ENCODE measurements at regions not wholly inside any gene's neighbourhood (a gene's known extent, or its start where the extent isn't known, plus 50 kb on each side); places are given as distances from the start of the nearest gene placed in this dataset.

DNA sequence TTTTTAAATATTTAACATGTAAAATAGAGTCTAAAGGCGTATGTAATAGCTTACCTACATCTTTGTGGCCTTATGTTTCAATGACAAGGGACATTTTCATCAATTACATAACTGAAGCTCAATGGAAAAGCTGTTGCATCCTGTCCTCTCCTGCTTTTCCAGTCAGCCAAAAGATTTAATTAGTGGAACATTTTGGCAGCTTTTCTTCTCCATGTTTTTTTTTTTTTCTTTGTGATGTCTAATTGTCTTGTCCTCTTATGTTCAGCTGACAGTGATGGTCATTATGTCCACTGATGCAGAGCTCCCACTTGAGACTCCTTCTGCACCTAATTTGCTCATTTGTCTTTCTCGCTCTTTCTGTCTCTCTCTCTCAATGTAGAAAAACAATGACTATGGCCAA is 422.2 kb downstream of the GABRG1 start:
- TF ChIP-seq, protein P1, sequence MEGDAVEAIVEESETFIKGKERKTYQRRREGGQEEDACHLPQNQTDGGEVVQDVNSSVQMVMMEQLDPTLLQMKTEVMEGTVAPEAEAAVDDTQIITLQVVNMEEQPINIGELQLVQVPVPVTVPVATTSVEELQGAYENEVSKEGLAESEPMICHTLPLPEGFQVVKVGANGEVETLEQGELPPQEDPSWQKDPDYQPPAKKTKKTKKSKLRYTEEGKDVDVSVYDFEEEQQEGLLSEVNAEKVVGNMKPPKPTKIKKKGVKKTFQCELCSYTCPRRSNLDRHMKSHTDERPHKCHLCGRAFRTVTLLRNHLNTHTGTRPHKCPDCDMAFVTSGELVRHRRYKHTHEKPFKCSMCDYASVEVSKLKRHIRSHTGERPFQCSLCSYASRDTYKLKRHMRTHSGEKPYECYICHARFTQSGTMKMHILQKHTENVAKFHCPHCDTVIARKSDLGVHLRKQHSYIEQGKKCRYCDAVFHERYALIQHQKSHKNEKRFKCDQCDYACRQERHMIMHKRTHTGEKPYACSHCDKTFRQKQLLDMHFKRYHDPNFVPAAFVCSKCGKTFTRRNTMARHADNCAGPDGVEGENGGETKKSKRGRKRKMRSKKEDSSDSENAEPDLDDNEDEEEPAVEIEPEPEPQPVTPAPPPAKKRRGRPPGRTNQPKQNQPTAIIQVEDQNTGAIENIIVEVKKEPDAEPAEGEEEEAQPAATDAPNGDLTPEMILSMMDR (IDR thresholded peaks at IDR 0.05; ENCODE audit: insufficient read depth, low read length), result no peak
- TF ChIP-seq GABPA (IDR thresholded peaks at IDR 0.05; ENCODE audit: low read depth) (no peak), POLR2AphosphoS5 (IDR thresholded peaks at IDR 0.05; ENCODE audit: low read depth) (no peak)
